Breast epithelium (tissue), 4 donors: ENCODE measurements at regions not wholly inside any gene's neighbourhood (a gene's known extent, or its start where the extent isn't known, plus 50 kb on each side); places are given as distances from the start of the nearest gene placed in this dataset.

Experiments
- DNase-seq, 2 donors: peaks; one replicate each; pipeline ENCODE4 v3.0.0-alpha.2; 2019; ENCODE audit warnings: low spot score in 2 of 2
- H3K27ac ChIP-seq, 2 donors: fragments of 200-600 bp; sonication (generic) in 1 of 2; one replicate each; pipeline ENCODE4 v1.5.1; 2016 to 2019; ENCODE audit warnings: mild to moderate bottlenecking in 1 of 2
- H3K27me3 ChIP-seq, 2 donors: fragments of 200-600 bp; sonication (generic) in 1 of 2; one replicate each; pipeline versions ENCODE4 v1.5.1 to v1.6.0; 2017 to 2019; ENCODE audit warnings: control low read depth in 1 of 2, mild to moderate bottlenecking in 1 of 2
- H3K36me3 ChIP-seq: fragments of 200-600 bp; one replicate; pipeline ENCODE4 v1.5.1; 2019
- H3K4me1 ChIP-seq, 2 donors: fragments of 200-600 bp; sonication (generic); one replicate each; pipeline ENCODE4 v1.5.1; 2016 to 2019; ENCODE audit warnings: control low read depth in 1 of 2
- H3K4me3 ChIP-seq, 3 donors: fragments of 200-600 bp; sonication (generic); 1 replicate in 2 of 3; 2 replicates in 1 of 3; pipeline ENCODE4 v1.5.1; 2016 to 2019; ENCODE audit warnings: mild to moderate bottlenecking in 3 of 3, moderate library complexity in 2 of 3
- H3K9me3 ChIP-seq, 2 donors: fragments of 200-600 bp; sonication (generic) in 1 of 2; one replicate each; pipeline ENCODE4 v1.5.1; 2016 to 2019; ENCODE audit warnings: control low read depth in 1 of 2
- POLR2A ChIP-seq: fragments of 450-650 bp; IDR thresholded peaks from one replicate; pipeline ENCODE4 v1.6.1; 2016; ENCODE audit warnings: antibody characterized with exemption, mild to moderate bottlenecking, moderate library complexity
- POLR2AphosphoS5 ChIP-seq, 3 donors: sonication (generic); formaldehyde crosslinking; IDR thresholded peaks; one replicate each; pipeline ENCODE4 v1.6.1; 2017; ENCODE audit warnings: antibody characterized with exemption in 3 of 3
- intact Hi-C: fragments of 100-400 bp; cut with DNase I; formaldehyde crosslinking; loops from one replicate; pipeline ENCODE4 v1.15.1; 2023; ENCODE audit warnings: low total_unique reads
- TF ChIP-seq, protein P1 (sequence below), 3 donors: fragments of 450-650 bp; IDR thresholded peaks; one replicate each; pipeline ENCODE4 v1.5.1; 2016 to 2017; ENCODE audit warnings: antibody characterized with exemption in 3 of 3, mild to moderate bottlenecking in 3 of 3, moderate library complexity in 3 of 3

- H3K27ac ChIP-seq, result no peak overlapping the region
- no peaks in the 10 kb centered on the region for H3K36me3 ChIP-seq
- no peak overlapping the region for H3K4me3 ChIP-seq
- TF ChIP-seq, protein P1, sequence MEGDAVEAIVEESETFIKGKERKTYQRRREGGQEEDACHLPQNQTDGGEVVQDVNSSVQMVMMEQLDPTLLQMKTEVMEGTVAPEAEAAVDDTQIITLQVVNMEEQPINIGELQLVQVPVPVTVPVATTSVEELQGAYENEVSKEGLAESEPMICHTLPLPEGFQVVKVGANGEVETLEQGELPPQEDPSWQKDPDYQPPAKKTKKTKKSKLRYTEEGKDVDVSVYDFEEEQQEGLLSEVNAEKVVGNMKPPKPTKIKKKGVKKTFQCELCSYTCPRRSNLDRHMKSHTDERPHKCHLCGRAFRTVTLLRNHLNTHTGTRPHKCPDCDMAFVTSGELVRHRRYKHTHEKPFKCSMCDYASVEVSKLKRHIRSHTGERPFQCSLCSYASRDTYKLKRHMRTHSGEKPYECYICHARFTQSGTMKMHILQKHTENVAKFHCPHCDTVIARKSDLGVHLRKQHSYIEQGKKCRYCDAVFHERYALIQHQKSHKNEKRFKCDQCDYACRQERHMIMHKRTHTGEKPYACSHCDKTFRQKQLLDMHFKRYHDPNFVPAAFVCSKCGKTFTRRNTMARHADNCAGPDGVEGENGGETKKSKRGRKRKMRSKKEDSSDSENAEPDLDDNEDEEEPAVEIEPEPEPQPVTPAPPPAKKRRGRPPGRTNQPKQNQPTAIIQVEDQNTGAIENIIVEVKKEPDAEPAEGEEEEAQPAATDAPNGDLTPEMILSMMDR (IDR thresholded peaks at IDR 0.05), result no peak
- no peak for TF ChIP-seq POLR2AphosphoS5 (IDR thresholded peaks at IDR 0.05)
- no peak for TF ChIP-seq POLR2A
- H3K4me1 ChIP-seq, result no peaks in the 10 kb centered on the region
- intact Hi-C loops, result no loop called here
- no peaks in the 10 kb centered on the region for H3K9me3 ChIP-seq
- no peak for DNase-seq
- no peaks in the 10 kb centered on the region for H3K27me3 ChIP-seq
Observed at GRCh38 chr20:60638430-60639098, 613.5 kb upstream of the CDH4 start.

GRCh38 chr20:60641879-60642447 is 610.1 kb upstream of the CDH4 start:
- Histone ChIP-seq H3K36me3 (no peaks in the 10 kb centered on the region), H3K27me3 (no peaks in the 10 kb centered on the region), H3K27ac (no peak overlapping the region), H3K4me3 (no peak overlapping the region), H3K4me1 (no peaks in the 10 kb centered on the region), H3K9me3 (no peaks in the 10 kb centered on the region)
- intact Hi-C loops, result no loop called here
- DNase-seq, result no peak
- TF ChIP-seq POLR2A, result no peak
- TF ChIP-seq, protein P1 (IDR thresholded peaks at IDR 0.05), result no peak

DNA sequence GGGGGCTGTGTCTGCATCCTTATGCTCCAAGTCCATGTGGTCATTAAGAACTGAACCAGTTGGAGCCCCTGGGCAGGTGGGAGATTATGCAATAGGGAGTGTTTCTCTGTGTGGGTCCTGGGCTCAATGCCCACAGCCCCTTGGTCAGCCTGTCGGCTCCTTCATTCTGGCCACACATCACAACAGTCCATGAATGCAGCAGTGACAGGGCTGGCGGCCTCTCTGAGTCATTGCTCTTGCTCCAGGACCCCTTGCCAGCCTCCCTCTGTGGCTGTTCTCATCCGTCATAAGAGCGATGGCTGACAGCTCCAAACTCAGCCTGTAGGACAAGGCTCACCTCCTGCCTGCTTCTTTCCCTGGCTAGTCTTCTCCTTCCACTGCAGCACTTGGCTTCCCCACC is 609.5 kb upstream of the CDH4 start:
- Histone ChIP-seq H3K4me1 (no peaks in the 10 kb centered on the region), H3K4me3 (no peak overlapping the region), H3K27me3 (no peaks in the 10 kb centered on the region), H3K9me3 (no peaks in the 10 kb centered on the region), H3K27ac (no peak overlapping the region), H3K36me3 (no peaks in the 10 kb centered on the region)
- no peak for DNase-seq
- intact Hi-C loops, result no loop called here
- TF ChIP-seq, protein P1 (IDR thresholded peaks at IDR 0.05), result no peak

DNA sequence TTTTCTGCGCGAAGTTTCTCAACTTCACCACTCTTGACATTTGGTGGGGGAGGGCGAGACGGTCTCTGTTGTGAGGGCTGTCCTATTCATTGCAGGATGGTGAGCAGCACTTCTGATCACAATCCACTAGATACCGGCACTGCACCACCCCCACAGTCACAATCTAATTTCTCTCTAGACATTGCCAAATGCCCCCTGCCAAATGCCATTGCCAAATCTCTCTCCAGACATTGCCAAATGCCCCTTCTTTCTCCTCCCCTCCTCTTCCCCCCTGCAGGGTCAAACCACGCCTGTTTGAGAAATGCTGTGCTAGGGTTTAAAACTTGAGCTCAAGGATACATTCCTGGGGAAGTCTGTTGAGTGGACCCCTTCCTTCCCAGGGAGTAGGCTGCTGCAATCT is 603.5 kb upstream of the CDH4 start:
- Histone ChIP-seq H3K36me3 (no peaks in the 10 kb centered on the region), H3K9me3 (no peaks in the 10 kb centered on the region), H3K27ac (no peak overlapping the region), H3K4me3 (no peak overlapping the region), H3K4me1 (no peaks in the 10 kb centered on the region), H3K27me3 (no peaks in the 10 kb centered on the region)
- no peak for DNase-seq
- intact Hi-C loops, result no loop called here
- TF ChIP-seq POLR2A, result no peak
- TF ChIP-seq, protein P1 (IDR thresholded peaks at IDR 0.05), result no peak
- no peak for TF ChIP-seq POLR2AphosphoS5 (IDR thresholded peaks at IDR 0.05)

- no peaks in the 10 kb centered on the region for H3K27me3 ChIP-seq
- no peak overlapping the region for H3K27ac ChIP-seq
- DNase-seq, result no peak
- H3K9me3 ChIP-seq, result no peaks in the 10 kb centered on the region
- H3K4me1 ChIP-seq, result no peaks in the 10 kb centered on the region
- intact Hi-C loops, result no loop called here
- no peak for TF ChIP-seq POLR2A
- TF ChIP-seq, protein P1 (IDR thresholded peaks at IDR 0.05), result no peak
- TF ChIP-seq POLR2AphosphoS5 (IDR thresholded peaks at IDR 0.05), result no peak
- no peaks in the 10 kb centered on the region for H3K36me3 ChIP-seq
- no peak overlapping the region for H3K4me3 ChIP-seq
Observed at GRCh38 chr20:60649541-60649940, 602.5 kb upstream of the CDH4 start.
